Kidney (tissue), 13 donors: ENCODE measurements at regions not wholly inside any gene's neighbourhood (a gene's known extent, or its start where the extent isn't known, plus 50 kb on each side); places are given as distances from the start of the nearest gene placed in this dataset.

Experiments
- DNase-seq, 5 donors: peaks; one replicate each; pipeline ENCODE4 v3.0.0-alpha.2; 2013 to 2020
- FAIRE-seq: peaks from 2 replicates; lab custom pipeline; 2012; peaks lifted over from hg19 to GRCh38; lab: Jason Lieb, UNC
- H3K27ac ChIP-seq, 2 donors: one replicate each; pipeline ENCODE4 v1.7.0; 2013; ENCODE audit warnings: low read depth in 2 of 2, low read length in 2 of 2, inconsistent platforms in 1 of 2
- H3K27me3 ChIP-seq: one replicate; pipeline ENCODE4 v1.7.1; 2013; ENCODE audit warnings: low read length, inconsistent platforms; ENCODE audit not compliant: control insufficient read depth, insufficient read depth
- H3K36me3 ChIP-seq, 3 donors: one replicate each; pipeline versions ENCODE4 v1.7.0 to v1.7.1; 2013; ENCODE audit warnings: low read length in 3 of 3, control low read depth in 1 of 3, inconsistent platforms in 1 of 3; ENCODE audit not compliant: insufficient read depth in 3 of 3, control insufficient read depth in 2 of 3
- H3K4me1 ChIP-seq, 3 donors: one replicate each; pipeline versions ENCODE4 v1.7.0 to v1.7.1; 2013; ENCODE audit warnings: low read length in 3 of 3, inconsistent platforms in 1 of 3, low read depth in 1 of 3; ENCODE audit not compliant: control insufficient read depth in 2 of 3, insufficient read depth in 2 of 3
- H3K4me3 ChIP-seq, 3 donors: one replicate each; pipeline versions ENCODE4 v1.7.0 to v1.8.1; 2013; ENCODE audit warnings: low read length in 3 of 3, control low read depth in 1 of 3, inconsistent platforms in 1 of 3
- H3K9ac ChIP-seq, 3 donors: one replicate each; pipeline versions ENCODE4 v1.7.0 to v1.7.1; 2013; ENCODE audit warnings: low read length in 3 of 3, control low read depth in 1 of 3, inconsistent platforms in 1 of 3
- H3K9me3 ChIP-seq, 3 donors: one replicate each; pipeline versions ENCODE4 v1.7.0 to v1.7.1; 2013; ENCODE audit warnings: low read length in 3 of 3, control low read depth in 1 of 3, inconsistent platforms in 1 of 3; ENCODE audit not compliant: control insufficient read depth in 2 of 3, insufficient read depth in 1 of 3
- CTCF ChIP-seq: IDR thresholded peaks from 3 replicates; pipeline ENCODE4 v1.5.1; 2012; ENCODE audit warnings: mild to moderate bottlenecking, moderate library complexity, borderline replicate concordance; ENCODE audit not compliant: insufficient read depth; ENCODE audit errors: extremely low read depth
- intact Hi-C: fragments of 100-400 bp; cut with DNase I; formaldehyde crosslinking; loops from one replicate; pipeline ENCODE4 v1.11.1; 2022
- donor health status: control.
- donor health status: control.
- donor health status: control.
- donor health status: control.
- donor health status: control.
- donor health status: DM: yes; HTN: yes; CAD: no.
- donor health status: Normal renal cell carcinoma (clear cell type).

- Histone ChIP-seq H3K4me1 (no peaks in the 10 kb centered on the region), H3K27ac (no peak overlapping the region), H3K27me3 (no peaks in the 10 kb centered on the region), H3K4me3 (no peak overlapping the region), H3K9me3 (no peaks in the 10 kb centered on the region), H3K36me3 (no peaks in the 10 kb centered on the region), H3K9ac (no peak overlapping the region)
- DNase-seq = no peak
- intact Hi-C loops = no loop called here
- TF ChIP-seq CTCF = no peak
- FAIRE-seq = no peak
These were observed 148.7 kb upstream of the POU1F1 start for GRCh38 chr3:87425056-87425455.

DNA sequence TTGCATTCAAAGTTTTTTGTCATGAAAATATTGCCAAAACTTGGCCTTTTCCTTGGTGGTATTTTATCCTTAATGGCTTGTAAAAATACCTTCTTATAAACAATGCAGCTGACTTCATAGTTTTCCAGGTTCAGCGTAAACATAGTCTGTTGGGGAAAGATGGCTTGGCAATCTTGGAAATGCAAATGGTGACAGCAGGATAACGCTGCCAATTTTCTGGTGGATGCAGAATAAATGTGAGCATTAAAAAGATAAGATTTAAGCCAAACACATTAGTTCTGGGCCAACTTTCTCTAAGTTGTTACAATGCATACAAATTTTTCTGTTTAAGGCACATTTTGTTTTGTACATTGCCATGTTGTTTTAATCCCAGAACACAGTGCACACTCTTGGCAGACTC lies 147.0 kb upstream of the POU1F1 start:
- Histone ChIP-seq H3K4me3 (no peak overlapping the region), H3K4me1 (no peaks in the 10 kb centered on the region), H3K9me3 (no peaks in the 10 kb centered on the region), H3K36me3 (no peaks in the 10 kb centered on the region), H3K27ac (no peak overlapping the region), H3K27me3 (no peaks in the 10 kb centered on the region), H3K9ac (no peak overlapping the region)
- intact Hi-C loops = no loop called here
- no peak for DNase-seq
- FAIRE-seq = no peak
- TF ChIP-seq CTCF = no peak

GRCh38 chr3:87422333-87422732 lies 145.9 kb upstream of the POU1F1 start:
- H3K9me3 ChIP-seq = no peaks in the 10 kb centered on the region
- H3K36me3 ChIP-seq = no peaks in the 10 kb centered on the region
- no peaks in the 10 kb centered on the region for H3K4me1 ChIP-seq
- FAIRE-seq (no peak), DNase-seq (no peak)
- intact Hi-C loops = no loop called here
- no peak overlapping the region for H3K9ac ChIP-seq
- H3K4me3 ChIP-seq = no peak overlapping the region
- no peak overlapping the region for H3K27ac ChIP-seq
- H3K27me3 ChIP-seq = no peaks in the 10 kb centered on the region
- no peak for TF ChIP-seq CTCF

GRCh38 chr3:87420171-87420570 lies 143.8 kb upstream of the POU1F1 start:
- TF ChIP-seq CTCF = no peak
- DNase-seq = no peak
- no peak for FAIRE-seq
- peaks cover 0 to 5% (median 0%) of the 10 kb centered on the region in 3 donors for H3K9me3 ChIP-seq
- H3K4me1 ChIP-seq = no peaks in the 10 kb centered on the region
- H3K4me3 ChIP-seq = no peak overlapping the region
- H3K27me3 ChIP-seq = no peaks in the 10 kb centered on the region
- no peak overlapping the region for H3K9ac ChIP-seq
- no peak overlapping the region for H3K27ac ChIP-seq
- no peaks in the 10 kb centered on the region for H3K36me3 ChIP-seq
- intact Hi-C loops = no loop called here
